ENCODE measurements at regions not wholly inside any gene's neighbourhood (a gene's known extent, or its start where the extent isn't known, plus 50 kb on each side); places are given as distances from the start of the nearest gene placed in this dataset.

DNA sequence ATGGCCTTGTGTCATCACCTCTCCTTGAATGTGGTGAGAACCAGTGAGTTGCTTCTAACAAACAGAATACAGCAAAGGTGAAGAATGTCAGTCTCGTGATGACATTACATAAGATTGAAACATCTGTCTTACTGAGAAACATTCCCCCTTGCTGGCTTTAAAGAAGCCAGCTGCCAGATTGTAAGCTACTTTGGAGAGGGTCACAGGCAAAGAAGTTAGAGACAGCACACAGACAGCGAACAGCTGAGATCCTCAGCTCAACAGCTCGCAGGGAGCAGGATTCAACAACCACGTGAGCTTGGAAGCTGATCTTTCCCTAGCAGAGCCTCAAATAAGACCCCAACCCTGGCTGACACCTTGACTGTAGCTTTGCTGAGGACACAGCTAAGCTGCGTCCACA, 367.9 kb downstream of the LIG4 start:
- 40 to 53% methylated on average over 3 to 5 of the region's 5 CpGs for WGBS, 2 experiments (ENCODE audit: insufficient coverage in 1 of 2, insufficient read length in 1 of 2)
- Mint-ChIP-seq H3K4me3 (no peak overlapping the region), H3K36me3 (ENCODE audit: low read depth) (no peaks in the 10 kb centered on the region), H3K4me1 (peaks cover 16% of the 10 kb centered on the region), H3K27ac (no peak overlapping the region), H3K27me3 (ENCODE audit: insufficient read depth) (peaks cover 2% of the 10 kb centered on the region), H3K9me3 (no peaks in the 10 kb centered on the region)
- no peaks in the 10 kb centered on the region for H3K27me3 ChIP-seq (ENCODE audit: control insufficient read depth, insufficient read depth, low read length, poor library complexity, severe bottlenecking)
- no peaks in the 10 kb centered on the region for H3K4me1 ChIP-seq (ENCODE audit: control insufficient read depth, insufficient read depth, low read length)
- no peak overlapping the region for H3K9ac ChIP-seq (ENCODE audit: extremely low read depth, low read length, poor library complexity, severe bottlenecking)
- TF ChIP-seq, protein P1, sequence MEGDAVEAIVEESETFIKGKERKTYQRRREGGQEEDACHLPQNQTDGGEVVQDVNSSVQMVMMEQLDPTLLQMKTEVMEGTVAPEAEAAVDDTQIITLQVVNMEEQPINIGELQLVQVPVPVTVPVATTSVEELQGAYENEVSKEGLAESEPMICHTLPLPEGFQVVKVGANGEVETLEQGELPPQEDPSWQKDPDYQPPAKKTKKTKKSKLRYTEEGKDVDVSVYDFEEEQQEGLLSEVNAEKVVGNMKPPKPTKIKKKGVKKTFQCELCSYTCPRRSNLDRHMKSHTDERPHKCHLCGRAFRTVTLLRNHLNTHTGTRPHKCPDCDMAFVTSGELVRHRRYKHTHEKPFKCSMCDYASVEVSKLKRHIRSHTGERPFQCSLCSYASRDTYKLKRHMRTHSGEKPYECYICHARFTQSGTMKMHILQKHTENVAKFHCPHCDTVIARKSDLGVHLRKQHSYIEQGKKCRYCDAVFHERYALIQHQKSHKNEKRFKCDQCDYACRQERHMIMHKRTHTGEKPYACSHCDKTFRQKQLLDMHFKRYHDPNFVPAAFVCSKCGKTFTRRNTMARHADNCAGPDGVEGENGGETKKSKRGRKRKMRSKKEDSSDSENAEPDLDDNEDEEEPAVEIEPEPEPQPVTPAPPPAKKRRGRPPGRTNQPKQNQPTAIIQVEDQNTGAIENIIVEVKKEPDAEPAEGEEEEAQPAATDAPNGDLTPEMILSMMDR (conservative IDR thresholded peaks at IDR 0.05), result no peak
- no peak overlapping the region for H3K4me3 ChIP-seq (ENCODE audit: low read length)
- no peak overlapping the region for H3K27ac ChIP-seq (ENCODE audit: low read depth, low read length)
- peak; percentile 69 for DNase-seq
- no peaks in the 10 kb centered on the region for H3K9me3 ChIP-seq (ENCODE audit: control insufficient read depth, low read length)
- H3K36me3 ChIP-seq (ENCODE audit: control insufficient read depth, insufficient read depth, low read length), result no peaks in the 10 kb centered on the region

DNA sequence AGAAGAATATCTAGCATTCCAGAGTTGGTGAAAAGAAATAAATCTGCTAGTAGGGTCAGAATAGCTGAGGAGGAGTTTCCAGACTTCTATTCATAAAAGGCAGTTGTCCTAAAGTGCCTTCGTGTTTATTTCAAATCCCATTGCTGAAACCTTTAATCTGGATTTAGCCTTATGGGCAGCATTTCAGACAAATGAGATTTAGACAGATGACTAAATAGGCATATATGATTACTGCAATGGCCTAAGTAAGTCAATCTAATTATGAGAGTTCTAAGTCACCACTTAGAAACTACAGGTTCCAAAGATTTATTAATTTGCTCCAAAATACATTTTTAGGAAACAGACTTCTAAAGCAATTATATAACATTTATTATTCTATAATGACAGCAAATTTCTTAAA, 368.7 kb downstream of the LIG4 start:
- peaks cover 2% of the 10 kb centered on the region for H3K27me3 Mint-ChIP-seq (ENCODE audit: insufficient read depth)
- Histone ChIP-seq H3K4me1 (ENCODE audit: control insufficient read depth, insufficient read depth, low read length) (no peaks in the 10 kb centered on the region), H3K9ac (ENCODE audit: extremely low read depth, low read length, poor library complexity, severe bottlenecking) (no peak overlapping the region), H3K27me3 (ENCODE audit: control insufficient read depth, insufficient read depth, low read length, poor library complexity, severe bottlenecking) (no peaks in the 10 kb centered on the region), H3K27ac (ENCODE audit: low read depth, low read length) (no peak overlapping the region), H3K36me3 (ENCODE audit: control insufficient read depth, insufficient read depth, low read length) (no peaks in the 10 kb centered on the region), H3K9me3 (ENCODE audit: control insufficient read depth, low read length) (no peaks in the 10 kb centered on the region), H3K4me3 (ENCODE audit: low read length) (no peak overlapping the region)
- no peaks in the 10 kb centered on the region for H3K36me3 Mint-ChIP-seq (ENCODE audit: low read depth)
- 96 to 100% methylated on average over 1 of the region's 1 CpG for WGBS, 2 experiments (ENCODE audit: insufficient coverage in 1 of 2, insufficient read length in 1 of 2)
- TF ChIP-seq, protein P1 (conservative IDR thresholded peaks at IDR 0.05), result no peak
- H3K27ac Mint-ChIP-seq, result no peak overlapping the region
- no peak for DNase-seq
- no peak overlapping the region for H3K4me3 Mint-ChIP-seq
- no peaks in the 10 kb centered on the region for H3K9me3 Mint-ChIP-seq
- H3K4me1 Mint-ChIP-seq, result peaks cover 16% of the 10 kb centered on the region

DNA sequence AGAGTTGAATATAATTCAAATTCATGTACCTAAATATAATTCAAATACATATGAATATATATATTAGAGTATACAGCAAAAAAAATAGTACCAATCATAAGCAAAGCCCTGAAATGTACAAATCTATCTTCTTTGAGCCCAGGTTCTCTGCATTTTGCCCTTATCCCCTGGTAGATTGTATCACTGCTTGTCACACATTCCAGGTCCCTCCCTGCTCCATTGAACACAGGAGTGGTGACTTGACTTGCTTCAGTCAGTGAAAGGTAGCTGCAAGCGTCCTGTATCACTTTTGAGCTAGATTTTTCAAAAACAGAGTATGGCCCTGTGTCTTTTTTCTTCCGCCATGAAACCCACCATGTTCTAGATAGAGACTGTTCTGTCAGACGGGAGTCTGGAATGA, 369.4 kb downstream of the LIG4 start:
- peaks cover 15% of the 10 kb centered on the region for H3K4me1 Mint-ChIP-seq
- H3K4me1 ChIP-seq (ENCODE audit: control insufficient read depth, insufficient read depth, low read length), result no peaks in the 10 kb centered on the region

More for the DNA sequence above, 369.4 kb downstream of the LIG4 start:
- Histone ChIP-seq H3K27ac (ENCODE audit: low read depth, low read length) (no peak overlapping the region), H3K4me3 (ENCODE audit: low read length) (no peak overlapping the region), H3K36me3 (ENCODE audit: control insufficient read depth, insufficient read depth, low read length) (no peaks in the 10 kb centered on the region), H3K9ac (ENCODE audit: extremely low read depth, low read length, poor library complexity, severe bottlenecking) (no peak overlapping the region), H3K27me3 (ENCODE audit: control insufficient read depth, insufficient read depth, low read length, poor library complexity, severe bottlenecking) (no peaks in the 10 kb centered on the region), H3K9me3 (ENCODE audit: control insufficient read depth, low read length) (no peaks in the 10 kb centered on the region)
- no peak overlapping the region for H3K27ac Mint-ChIP-seq
- peaks cover 2% of the 10 kb centered on the region for H3K27me3 Mint-ChIP-seq (ENCODE audit: insufficient read depth)
- no peaks in the 10 kb centered on the region for H3K36me3 Mint-ChIP-seq (ENCODE audit: low read depth)
- H3K9me3 Mint-ChIP-seq, result no peaks in the 10 kb centered on the region
- TF ChIP-seq, protein P1 (conservative IDR thresholded peaks at IDR 0.05), result no peak
- no peak for DNase-seq
- 86 to 92% methylated on average over 2 to 3 of the region's 3 CpGs for WGBS, 2 experiments (ENCODE audit: insufficient coverage in 1 of 2, insufficient read length in 1 of 2)
- H3K4me3 Mint-ChIP-seq, result no peak overlapping the region
